ENCODE measurements at regions not wholly inside any gene's neighbourhood (a gene's known extent, or its start where the extent isn't known, plus 50 kb on each side); places are given as distances from the start of the nearest gene placed in this dataset.

GRCh38 chr9:105912157-105912862 lies 218.0 kb downstream of the TMEM38B start:
- TF ChIP-seq CTCF (IDR thresholded peaks at IDR 0.05; ENCODE audit: insufficient read depth, low read depth, low read length, missing control alignments): no peak
- no peak for DNase-seq (ENCODE audit: low read depth)
- H3K4me3 ChIP-seq (ENCODE audit: low read depth, low read length): no peak overlapping the region

GRCh38 chr9:105912863-105913516 lies 218.6 kb downstream of the TMEM38B start:
- no peak for TF ChIP-seq CTCF (IDR thresholded peaks at IDR 0.05; ENCODE audit: insufficient read depth, low read depth, low read length, missing control alignments)
- no peak for DNase-seq (ENCODE audit: low read depth)
- no peak overlapping the region for H3K4me3 ChIP-seq (ENCODE audit: low read depth, low read length)

- TF ChIP-seq CTCF (IDR thresholded peaks at IDR 0.05; ENCODE audit: insufficient read depth, low read depth, low read length, missing control alignments): no peak
- no peak for DNase-seq (ENCODE audit: low read depth)
- no peak overlapping the region for H3K4me3 ChIP-seq (ENCODE audit: low read depth, low read length)
Measured at GRCh38 chr9:105921057-105921726, 226.9 kb downstream of the TMEM38B start.

- TF ChIP-seq CTCF (IDR thresholded peaks at IDR 0.05; ENCODE audit: insufficient read depth, low read depth, low read length, missing control alignments): no peak
- DNase-seq (ENCODE audit: low read depth): no peak
- H3K4me3 ChIP-seq (ENCODE audit: low read depth, low read length): no peak overlapping the region
Measured at GRCh38 chr9:105928416-105928815, 234.1 kb downstream of the TMEM38B start.

GRCh38 chr9:105930011-105930627 lies 235.8 kb downstream of the TMEM38B start:
- no peak overlapping the region for H3K4me3 ChIP-seq (ENCODE audit: low read depth, low read length)
- no peak for TF ChIP-seq CTCF (IDR thresholded peaks at IDR 0.05; ENCODE audit: insufficient read depth, low read depth, low read length, missing control alignments)
- no peak for DNase-seq (ENCODE audit: low read depth)

GRCh38 chr9:105932276-105932675 lies 237.9 kb downstream of the TMEM38B start:
- no peak for DNase-seq (ENCODE audit: low read depth)
- H3K4me3 ChIP-seq (ENCODE audit: low read depth, low read length): no peak overlapping the region
- TF ChIP-seq CTCF (IDR thresholded peaks at IDR 0.05; ENCODE audit: insufficient read depth, low read depth, low read length, missing control alignments): no peak

Data from GM12865 (cell line).